ENCODE measurements at regions not wholly inside any gene's neighbourhood (a gene's known extent, or its start where the extent isn't known, plus 50 kb on each side); places are given as distances from the start of the nearest gene placed in this dataset.
"Not testable (repeated sequence)": the region's sequence is repeated elsewhere in the genome, so short reads cannot be mapped to it uniquely, and the experiment has no call there.

DNA sequence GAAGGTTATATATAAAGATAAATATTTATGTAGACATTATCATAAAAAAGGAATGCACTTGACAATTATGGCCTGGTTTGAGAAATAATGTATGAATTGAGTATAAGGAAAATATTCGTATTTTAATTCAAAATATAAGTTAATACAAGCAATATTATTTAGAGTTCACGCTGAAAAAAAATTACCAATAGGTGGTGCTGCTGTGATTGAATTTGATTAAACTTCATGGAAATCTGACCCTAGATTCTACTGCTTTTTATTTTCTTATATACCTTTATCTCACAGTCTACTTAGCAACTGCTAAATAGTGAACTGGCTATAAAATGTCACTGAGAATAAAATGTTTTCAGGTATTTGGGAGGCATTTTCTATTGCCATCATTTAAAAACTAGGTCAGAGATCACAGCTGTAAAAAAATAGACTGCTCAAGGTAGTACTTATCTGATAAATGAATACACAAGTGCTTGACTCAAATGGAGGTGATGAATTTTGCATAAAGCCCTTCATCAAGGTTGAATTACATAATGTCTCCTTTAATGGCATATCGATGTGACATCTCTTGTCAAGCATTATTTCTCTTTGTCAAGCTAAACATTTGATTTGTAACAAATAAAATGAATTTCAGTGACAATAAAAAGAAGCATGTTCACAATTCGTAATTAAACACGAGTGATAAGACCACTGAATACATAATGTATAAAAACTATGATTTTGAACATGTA is 1638.8 kb upstream of the PCDH7 start:
- TF ChIP-seq, protein P1, sequence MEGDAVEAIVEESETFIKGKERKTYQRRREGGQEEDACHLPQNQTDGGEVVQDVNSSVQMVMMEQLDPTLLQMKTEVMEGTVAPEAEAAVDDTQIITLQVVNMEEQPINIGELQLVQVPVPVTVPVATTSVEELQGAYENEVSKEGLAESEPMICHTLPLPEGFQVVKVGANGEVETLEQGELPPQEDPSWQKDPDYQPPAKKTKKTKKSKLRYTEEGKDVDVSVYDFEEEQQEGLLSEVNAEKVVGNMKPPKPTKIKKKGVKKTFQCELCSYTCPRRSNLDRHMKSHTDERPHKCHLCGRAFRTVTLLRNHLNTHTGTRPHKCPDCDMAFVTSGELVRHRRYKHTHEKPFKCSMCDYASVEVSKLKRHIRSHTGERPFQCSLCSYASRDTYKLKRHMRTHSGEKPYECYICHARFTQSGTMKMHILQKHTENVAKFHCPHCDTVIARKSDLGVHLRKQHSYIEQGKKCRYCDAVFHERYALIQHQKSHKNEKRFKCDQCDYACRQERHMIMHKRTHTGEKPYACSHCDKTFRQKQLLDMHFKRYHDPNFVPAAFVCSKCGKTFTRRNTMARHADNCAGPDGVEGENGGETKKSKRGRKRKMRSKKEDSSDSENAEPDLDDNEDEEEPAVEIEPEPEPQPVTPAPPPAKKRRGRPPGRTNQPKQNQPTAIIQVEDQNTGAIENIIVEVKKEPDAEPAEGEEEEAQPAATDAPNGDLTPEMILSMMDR (conservative IDR thresholded peaks at IDR 0.05): peak; percentile 59
- H3K4me3 Mint-ChIP-seq: no peak overlapping the region
- no peaks in the 10 kb centered on the region for H3K9me3 Mint-ChIP-seq
- peaks cover 9% of the 10 kb centered on the region for H3K4me1 Mint-ChIP-seq
- no peak overlapping the region for H3K27ac Mint-ChIP-seq (ENCODE audit: unreplicated experiment)
- no peaks in the 10 kb centered on the region for H3K36me3 Mint-ChIP-seq (ENCODE audit: low read depth)
- DNase-seq (ENCODE audit: low read depth, low spot score): no peak
- H3K27me3 Mint-ChIP-seq (ENCODE audit: low read depth): peaks cover 4% of the 10 kb centered on the region

DNA sequence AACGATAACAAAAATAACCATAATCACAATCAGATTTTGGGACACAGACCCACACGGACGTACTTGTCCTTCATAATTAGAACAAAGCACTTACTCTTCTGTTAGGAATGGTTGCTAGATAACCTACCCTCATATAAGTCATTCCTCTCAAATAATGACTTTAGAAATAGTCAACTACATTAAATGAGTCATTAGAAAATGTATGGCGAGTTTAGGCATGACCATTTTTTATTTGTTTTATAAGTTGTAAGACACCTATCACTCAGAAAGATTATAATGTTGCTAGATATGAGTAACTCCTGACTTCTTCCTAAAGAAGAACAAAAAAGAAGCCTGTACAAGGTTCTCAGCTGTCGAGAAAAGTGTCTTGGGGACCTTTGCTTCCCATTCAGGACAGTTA is 1637.5 kb upstream of the PCDH7 start:
- Mint-ChIP-seq H3K27me3 (ENCODE audit: low read depth) (peaks cover 4% of the 10 kb centered on the region), H3K36me3 (ENCODE audit: low read depth) (no peaks in the 10 kb centered on the region), H3K27ac (ENCODE audit: unreplicated experiment) (no peak overlapping the region), H3K4me1 (peaks cover 9% of the 10 kb centered on the region), H3K9me3 (no peaks in the 10 kb centered on the region), H3K4me3 (no peak overlapping the region)
- TF ChIP-seq, protein P1 (conservative IDR thresholded peaks at IDR 0.05): no peak
- no peak for DNase-seq (ENCODE audit: low read depth, low spot score)

DNA sequence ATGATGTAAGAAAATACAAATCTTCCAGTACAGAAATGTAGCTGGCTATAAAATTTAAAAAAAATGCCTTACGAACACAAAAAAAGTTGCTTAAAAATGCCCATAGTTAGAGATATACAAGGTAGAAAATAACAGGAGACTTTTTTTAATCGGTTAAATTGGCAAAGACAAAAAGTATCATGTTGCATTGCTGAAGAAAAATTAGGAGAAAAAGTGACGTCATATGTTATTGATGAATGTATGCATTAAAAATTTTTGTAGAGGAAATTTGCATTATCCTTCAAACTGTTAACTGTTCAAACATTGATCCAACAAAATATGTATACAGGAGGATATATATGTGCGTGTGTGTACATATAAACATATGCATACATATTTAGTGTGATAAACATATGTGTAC is 1634.4 kb upstream of the PCDH7 start:
- H3K9me3 Mint-ChIP-seq: no peaks in the 10 kb centered on the region
- TF ChIP-seq, protein P1 (conservative IDR thresholded peaks at IDR 0.05): no peak
- peaks cover 9% of the 10 kb centered on the region for H3K4me1 Mint-ChIP-seq
- H3K27me3 Mint-ChIP-seq (ENCODE audit: low read depth): peaks cover 8% of the 10 kb centered on the region
- no peak for DNase-seq (ENCODE audit: low read depth, low spot score)
- no peaks in the 10 kb centered on the region for H3K36me3 Mint-ChIP-seq (ENCODE audit: low read depth)
- no peak overlapping the region for H3K4me3 Mint-ChIP-seq
- H3K27ac Mint-ChIP-seq (ENCODE audit: unreplicated experiment): no peak overlapping the region

DNA sequence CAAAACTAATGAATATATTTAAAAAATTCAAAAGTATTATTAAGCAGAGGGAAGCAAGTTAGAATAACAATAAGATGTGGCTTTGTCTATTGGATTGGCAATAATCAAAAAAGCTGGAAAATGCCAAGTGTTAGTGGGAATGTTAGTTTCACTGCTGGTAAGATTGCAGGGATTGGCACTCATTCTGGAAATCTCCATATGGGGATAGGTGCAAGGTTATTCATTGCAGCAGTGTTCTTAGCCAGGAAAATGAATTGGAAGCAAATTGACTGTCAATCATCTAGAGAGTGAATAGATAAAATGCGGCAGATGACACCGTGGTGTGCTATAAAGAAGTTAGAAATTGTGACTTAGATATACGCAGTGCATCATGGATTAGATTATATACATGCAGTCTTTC is 1615.5 kb upstream of the PCDH7 start:
- H3K9me3 Mint-ChIP-seq: no peaks in the 10 kb centered on the region
- no peaks in the 10 kb centered on the region for H3K36me3 Mint-ChIP-seq (ENCODE audit: low read depth)
- TF ChIP-seq, protein P1 (conservative IDR thresholded peaks at IDR 0.05): no peak
- H3K4me3 Mint-ChIP-seq: no peak overlapping the region
- no peak overlapping the region for H3K27ac Mint-ChIP-seq (ENCODE audit: unreplicated experiment)
- no peak for DNase-seq (ENCODE audit: low read depth, low spot score)
- H3K27me3 Mint-ChIP-seq (ENCODE audit: low read depth): no peaks in the 10 kb centered on the region
- no peaks in the 10 kb centered on the region for H3K4me1 Mint-ChIP-seq

DNA sequence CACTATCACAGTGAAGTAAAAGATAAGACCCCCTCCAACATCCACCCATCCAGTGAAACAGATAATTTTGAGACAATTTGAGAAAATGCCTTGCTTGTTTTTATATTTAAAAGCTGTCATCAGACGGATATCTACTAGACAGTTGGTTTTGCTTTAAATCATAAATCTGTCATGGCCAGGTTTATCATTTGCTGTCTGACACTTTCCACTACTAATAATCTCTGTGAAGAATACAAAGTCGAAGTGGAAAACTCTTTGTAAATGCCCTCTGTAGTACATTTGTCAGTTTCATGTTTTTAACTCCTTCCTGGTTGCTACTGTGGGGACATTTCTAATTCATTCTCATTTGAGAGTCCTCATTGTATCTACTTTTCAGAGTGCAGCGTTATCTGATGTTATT is 1606.2 kb upstream of the PCDH7 start:
- Mint-ChIP-seq H3K4me3 (no peak overlapping the region), H3K9me3 (peaks cover 3% of the 10 kb centered on the region), H3K4me1 (no peaks in the 10 kb centered on the region), H3K27ac (ENCODE audit: unreplicated experiment) (no peak overlapping the region), H3K27me3 (ENCODE audit: low read depth) (no peaks in the 10 kb centered on the region), H3K36me3 (ENCODE audit: low read depth) (no peaks in the 10 kb centered on the region)
- no peak for DNase-seq (ENCODE audit: low read depth, low spot score)
- TF ChIP-seq, protein P1 (conservative IDR thresholded peaks at IDR 0.05): no peak

DNA sequence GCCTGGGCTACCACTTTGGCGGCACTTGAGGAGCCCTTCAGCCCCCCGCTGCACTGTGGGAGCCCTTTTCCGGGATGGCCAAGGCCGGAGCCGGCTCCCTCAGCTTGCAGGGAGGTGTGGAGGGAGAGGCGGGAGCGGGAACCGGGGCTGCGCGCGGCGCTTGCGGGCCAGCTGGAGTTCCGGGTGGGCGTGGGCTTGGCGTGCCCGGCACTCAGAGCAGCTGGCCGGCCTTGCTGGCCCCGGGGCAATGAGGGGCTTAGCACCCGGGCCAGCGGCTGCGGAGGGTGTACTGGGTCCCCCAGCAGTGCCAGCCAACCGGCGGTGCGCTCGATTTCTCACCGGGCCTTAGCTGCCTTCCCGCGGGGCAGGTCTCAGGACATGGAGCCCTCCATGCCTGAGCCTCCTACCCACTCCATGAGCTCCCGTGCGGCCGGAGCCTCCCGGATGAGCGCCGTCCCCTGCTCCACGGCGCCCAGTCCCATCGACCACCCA is 1602.9 kb upstream of the PCDH7 start:
- not testable (repeated sequence) for H3K36me3 Mint-ChIP-seq (ENCODE audit: low read depth); H3K27me3 Mint-ChIP-seq (ENCODE audit: low read depth); H3K4me3 Mint-ChIP-seq; DNase-seq (ENCODE audit: low read depth, low spot score); H3K27ac Mint-ChIP-seq (ENCODE audit: unreplicated experiment); H3K4me1 Mint-ChIP-seq; H3K9me3 Mint-ChIP-seq

All from neural crest cell (in vitro differentiated cells).